Pancreas (tissue), 10 donors: ENCODE measurements at regions not wholly inside any gene's neighbourhood (a gene's known extent, or its start where the extent isn't known, plus 50 kb on each side); places are given as distances from the start of the nearest gene placed in this dataset.

ENCODE experiments used
- ATAC-seq, 4 donors: fragments of 200-7000 bp; cut with Tn5 transposase; one replicate each; pipeline versions ENCODE4 v1.8.0 to v1.9.1; 2020; ENCODE audit warnings: mild to moderate bottlenecking in 4 of 4, moderate library complexity in 4 of 4
- DNase-seq, 6 donors: peaks; one replicate each; pipeline ENCODE4 v3.0.0-alpha.2; 2020
- FAIRE-seq: peaks from 2 replicates; lab custom pipeline; 2012; peaks lifted over from hg19 to GRCh38; lab: Jason Lieb, UNC
- H3K27ac ChIP-seq, 4 donors: fragments of 200-600 bp; sonication (generic); 1 replicate in 3 of 4; 2 replicates in 1 of 4; pipeline versions ENCODE4 v1.5.0 to v1.8.0; 2020
- H3K27me3 ChIP-seq, 4 donors: fragments of 200-600 bp; one replicate each; pipeline ENCODE4 v1.8.0; 2021
- H3K36me3 ChIP-seq, 3 donors: fragments of 200-600 bp; sonication (generic) in 1 of 3; one replicate each; pipeline versions ENCODE4 v1.5.0 to v1.8.0; 2020 to 2021
- H3K4me1 ChIP-seq, 3 donors: fragments of 200-600 bp; one replicate each; pipeline ENCODE4 v1.8.0; 2021
- H3K4me3 ChIP-seq, 4 donors: fragments of 200-600 bp; sonication (generic) in 2 of 4; one replicate each; pipeline versions ENCODE4 v1.5.0 to v1.8.0; 2020 to 2021
- H3K9me3 ChIP-seq, 4 donors: fragments of 200-600 bp; one replicate each; pipeline ENCODE4 v1.8.0; 2021
- CTCF ChIP-seq, 4 donors: fragments of 200-600 bp; sonication (generic) in 3 of 4; IDR thresholded peaks; one replicate each; pipeline versions ENCODE4 v1.5.0 to v1.8.0; 2021; ENCODE audit warnings: antibody characterized with exemption in 4 of 4
- WGBS, 2 donors: extraction: QIAGEN DNeasy Blood & Tissue Kit; methylation state at CpG; one replicate each; pipeline ENCODE4 v1.1.7; 2013; 5-methylcytosine and 5-hydroxymethylcytosine counted together
- intact Hi-C, 3 donors: fragments of 100-400 bp; cut with DNase I; formaldehyde crosslinking; loops; one replicate each; pipeline versions ENCODE4 v1.11.1 to v1.14.2; 2022
- donor health status: healthy with polysubstance abuse.
- donor health status: DM: no; HTN: no; CAD: no; lungs with moderate emphysema.
- donor health status: DM: no; HTN: no; CAD: no.
- donor health status: control.
- donor health status: control.
- donor health status: Bipolar disorder and iron deficiency.
- donor health status: DM: yes; HTN: yes; CAD: no.
- donor health status: DM: no; HTN: no; CAD: no.
- donor health status: DM: no; HTN: no; CAD: no.
- donor health status: DM: yes; HTN: yes; CAD: no.

- 65 to 69% methylated on average over 5 of the region's 5 CpGs for WGBS, 2 donors
- ATAC-seq = no peak
- Histone ChIP-seq H3K27ac (no peak overlapping the region), H3K4me1 (no peaks in the 10 kb centered on the region), H3K36me3 (no peaks in the 10 kb centered on the region), H3K4me3 (no peak overlapping the region), H3K9me3 (no peaks in the 10 kb centered on the region), H3K27me3 (no peaks in the 10 kb centered on the region)
- no peak for TF ChIP-seq CTCF (IDR thresholded peaks at IDR 0.05)
- intact Hi-C loops = no loop called here
- DNase-seq = no peak
- no peak for FAIRE-seq
These were observed 354.9 kb upstream of the FAR2 start for GRCh38 chr12:28794211-28794610.

- no peak for DNase-seq
- intact Hi-C loops = no loop called here
- ATAC-seq = no peak
- no peaks in the 10 kb centered on the region for H3K9me3 ChIP-seq
- no peaks in the 10 kb centered on the region for H3K4me1 ChIP-seq
- no peak for FAIRE-seq
- no peaks in the 10 kb centered on the region for H3K27me3 ChIP-seq
- no peak overlapping the region for H3K4me3 ChIP-seq
- H3K27ac ChIP-seq = no peak overlapping the region
- no peak for TF ChIP-seq CTCF (IDR thresholded peaks at IDR 0.05)
- 82 to 86% methylated on average over 4 of the region's 4 CpGs for WGBS, 2 donors
- no peaks in the 10 kb centered on the region for H3K36me3 ChIP-seq
These were observed 354.3 kb upstream of the FAR2 start for GRCh38 chr12:28794786-28795185.

- no peak for DNase-seq
- FAIRE-seq = no peak
- H3K27me3 ChIP-seq = no peaks in the 10 kb centered on the region
- ATAC-seq = no peak
- WGBS, 2 donors = 18 to 33% methylated on average over 1 of the region's 1 CpG
- H3K4me3 ChIP-seq = no peak overlapping the region
- H3K9me3 ChIP-seq = no peaks in the 10 kb centered on the region
- no peaks in the 10 kb centered on the region for H3K36me3 ChIP-seq
- no peak for TF ChIP-seq CTCF (IDR thresholded peaks at IDR 0.05)
- intact Hi-C loops = no loop called here
- no peaks in the 10 kb centered on the region for H3K4me1 ChIP-seq
- H3K27ac ChIP-seq = no peak overlapping the region
These were observed 353.8 kb upstream of the FAR2 start for GRCh38 chr12:28795311-28795710.

- intact Hi-C loops = no loop called here
- Histone ChIP-seq H3K27ac (no peak overlapping the region), H3K4me1 (peaks cover 0 to 4% (median under 1%) of the 10 kb centered on the region in 3 donors), H3K4me3 (no peak overlapping the region), H3K9me3 (no peaks in the 10 kb centered on the region), H3K27me3 (no peaks in the 10 kb centered on the region), H3K36me3 (no peaks in the 10 kb centered on the region)
- DNase-seq (no peak), ATAC-seq (no peak), FAIRE-seq (no peak)
- WGBS, 2 donors = 95 to 97% methylated on average over 1 of the region's 1 CpG
- no peak for TF ChIP-seq CTCF (IDR thresholded peaks at IDR 0.05)
These were observed 349.7 kb upstream of the FAR2 start for GRCh38 chr12:28799348-28799747.

GRCh38 chr12:28800129-28800528 is 348.9 kb upstream of the FAR2 start:
- intact Hi-C loops = no loop called here
- DNase-seq (no peak), ATAC-seq (no peak), FAIRE-seq (no peak)
- TF ChIP-seq CTCF (IDR thresholded peaks at IDR 0.05) = no peak
- Histone ChIP-seq H3K27me3 (no peaks in the 10 kb centered on the region), H3K27ac (no peak overlapping the region), H3K9me3 (no peaks in the 10 kb centered on the region), H3K4me3 (no peak overlapping the region), H3K4me1 (peaks cover 0 to 10% (median 7%) of the 10 kb centered on the region in 3 donors), H3K36me3 (no peaks in the 10 kb centered on the region)
- 96 to 100% methylated on average over 1 of the region's 1 CpG for WGBS, 2 donors
